ENCODE measurements at regions not wholly inside any gene's neighbourhood (a gene's known extent, or its start where the extent isn't known, plus 50 kb on each side); places are given as distances from the start of the nearest gene placed in this dataset.

GRCh38 chr3:20604659-20605058, 418.7 kb upstream of the SGO1 start:
- TF ChIP-seq, protein P1, sequence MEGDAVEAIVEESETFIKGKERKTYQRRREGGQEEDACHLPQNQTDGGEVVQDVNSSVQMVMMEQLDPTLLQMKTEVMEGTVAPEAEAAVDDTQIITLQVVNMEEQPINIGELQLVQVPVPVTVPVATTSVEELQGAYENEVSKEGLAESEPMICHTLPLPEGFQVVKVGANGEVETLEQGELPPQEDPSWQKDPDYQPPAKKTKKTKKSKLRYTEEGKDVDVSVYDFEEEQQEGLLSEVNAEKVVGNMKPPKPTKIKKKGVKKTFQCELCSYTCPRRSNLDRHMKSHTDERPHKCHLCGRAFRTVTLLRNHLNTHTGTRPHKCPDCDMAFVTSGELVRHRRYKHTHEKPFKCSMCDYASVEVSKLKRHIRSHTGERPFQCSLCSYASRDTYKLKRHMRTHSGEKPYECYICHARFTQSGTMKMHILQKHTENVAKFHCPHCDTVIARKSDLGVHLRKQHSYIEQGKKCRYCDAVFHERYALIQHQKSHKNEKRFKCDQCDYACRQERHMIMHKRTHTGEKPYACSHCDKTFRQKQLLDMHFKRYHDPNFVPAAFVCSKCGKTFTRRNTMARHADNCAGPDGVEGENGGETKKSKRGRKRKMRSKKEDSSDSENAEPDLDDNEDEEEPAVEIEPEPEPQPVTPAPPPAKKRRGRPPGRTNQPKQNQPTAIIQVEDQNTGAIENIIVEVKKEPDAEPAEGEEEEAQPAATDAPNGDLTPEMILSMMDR (IDR thresholded peaks at IDR 0.05) = no peak
- TF ChIP-seq POLR2A (IDR thresholded peaks at IDR 0.05) = no peak

Measured in Peyer's patch (tissue), 4 donors.